Amygdala (tissue), 56 donors: ENCODE measurements at regions not wholly inside any gene's neighbourhood (a gene's known extent, or its start where the extent isn't known, plus 50 kb on each side); places are given as distances from the start of the nearest gene placed in this dataset.

Experiments
- DNase-seq, 56 donors: peaks; one replicate each; lab custom pipeline; 2025; lab: John Stamatoyannopoulos, UW

DNA sequence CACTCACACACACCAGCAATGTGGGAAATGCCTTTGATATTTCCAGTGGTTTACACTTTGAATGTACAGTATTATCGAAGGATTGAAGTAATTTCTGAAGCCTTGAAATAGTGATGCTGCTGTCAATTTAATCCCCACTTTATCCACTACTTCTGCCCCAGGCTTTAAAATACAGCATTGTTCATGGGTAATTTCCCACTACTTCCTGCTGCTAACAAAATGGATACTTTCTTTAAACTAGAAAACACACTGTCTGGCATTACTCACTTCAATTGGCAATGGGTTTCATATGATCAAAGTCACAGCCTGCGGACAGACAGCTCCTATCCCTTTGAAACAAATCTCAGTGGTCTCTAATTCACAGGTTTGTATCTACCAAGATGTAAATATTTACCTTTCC is 292.2 kb downstream of the CDH11 start:
- no peak for DNase-seq

DNA sequence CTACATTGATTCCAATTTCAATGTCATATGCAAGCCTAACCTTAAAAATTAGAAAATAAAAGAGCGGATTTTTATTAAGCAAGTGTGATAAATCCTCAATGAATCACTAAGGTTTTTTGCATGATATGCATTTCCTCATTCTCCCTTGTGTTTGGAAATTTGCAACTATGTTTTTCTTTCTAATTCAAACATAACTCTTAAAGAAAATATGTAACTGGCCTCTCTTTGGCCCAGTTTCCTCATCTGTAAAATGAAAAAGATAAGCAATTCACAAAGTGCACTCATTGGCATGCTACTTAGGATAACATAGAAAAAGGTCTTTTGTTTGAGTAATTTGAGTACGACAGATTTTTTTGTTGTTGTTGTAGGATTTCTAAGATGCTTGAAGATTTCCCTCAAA is 295.5 kb downstream of the CDH11 start:
- DNase-seq, result no peak

DNA sequence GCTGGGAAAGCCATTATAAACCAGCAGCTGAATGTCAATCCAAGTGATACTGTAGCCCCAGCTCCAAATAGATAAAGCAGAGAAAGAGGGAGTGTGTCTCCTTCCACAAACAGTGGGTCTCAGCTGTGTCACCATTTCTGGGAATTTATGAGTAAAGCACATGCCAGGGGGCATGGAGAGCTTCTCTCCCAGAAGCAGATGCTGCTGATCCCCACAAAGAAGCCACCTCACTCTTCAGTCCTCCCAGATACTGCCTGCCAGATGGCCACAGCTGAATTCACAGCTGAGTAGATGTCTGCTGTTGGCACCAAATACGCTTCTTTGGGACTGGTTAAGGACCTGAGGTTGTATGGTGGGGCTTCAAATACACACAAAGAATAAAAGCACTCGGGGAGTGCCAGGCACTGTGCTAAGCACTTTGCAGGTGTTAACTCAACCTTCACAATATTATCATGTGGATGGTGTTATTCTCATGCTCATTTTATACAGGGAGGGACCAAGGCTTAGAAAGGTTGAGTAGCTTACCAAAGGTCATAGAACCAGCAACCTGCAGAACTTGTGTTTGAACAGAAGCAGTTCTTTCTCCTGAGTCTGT is 298.3 kb downstream of the CDH11 start:
- no peak for DNase-seq

DNA sequence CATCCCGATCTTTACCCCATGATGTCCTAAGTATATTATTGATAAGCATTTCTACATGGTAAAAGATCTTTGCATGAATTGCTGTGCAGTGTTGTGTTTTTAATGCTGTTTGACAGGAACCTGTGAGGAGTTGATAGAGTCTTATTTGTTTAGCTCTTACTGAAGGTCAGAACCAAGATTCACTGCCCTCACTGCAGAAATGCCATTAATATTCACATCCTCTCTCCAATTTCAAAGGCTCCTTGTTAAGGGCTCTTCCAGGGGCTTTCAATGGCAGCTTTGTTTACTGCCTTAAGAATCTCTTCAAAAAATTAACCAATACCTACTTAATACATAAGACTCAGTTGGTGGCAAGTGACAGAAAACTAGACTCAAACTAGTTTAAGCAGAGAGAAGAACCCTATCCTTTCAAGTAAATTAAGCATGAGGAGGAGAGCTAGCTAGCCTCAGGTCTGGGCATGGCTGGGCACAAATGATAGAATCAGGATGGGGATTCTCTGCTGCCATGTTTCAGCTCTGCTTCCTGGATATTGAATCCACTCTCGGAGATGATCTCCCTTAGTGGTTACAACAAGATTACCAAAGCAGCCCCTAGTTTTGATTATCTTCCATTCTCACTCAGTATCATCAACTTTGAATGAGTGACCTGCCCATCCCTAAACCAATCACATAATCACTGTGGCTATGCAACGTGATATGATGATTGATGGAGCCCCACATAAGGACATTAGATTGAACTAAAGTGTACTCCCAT is 311.8 kb downstream of the CDH11 start:
- no peak for DNase-seq

DNA sequence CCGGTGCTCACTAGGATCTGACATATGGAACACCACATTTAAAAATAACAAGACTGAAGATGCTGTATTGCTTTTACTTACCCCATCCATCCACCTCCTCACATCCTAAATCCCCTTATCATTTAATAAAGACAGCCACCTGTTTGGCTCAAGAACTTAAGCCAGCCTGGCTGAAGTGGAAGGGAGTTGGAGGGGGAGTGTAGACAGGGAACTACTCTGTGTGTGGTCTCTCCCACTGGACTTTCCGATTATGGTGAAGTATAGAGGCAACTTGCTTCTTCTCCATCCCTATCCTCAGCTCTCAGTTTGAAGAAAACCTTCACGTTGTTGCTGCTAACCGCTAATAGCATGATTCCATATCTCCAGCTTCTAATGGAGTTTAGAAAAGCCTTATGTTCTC is 313.4 kb downstream of the CDH11 start:
- no peak for DNase-seq

DNA sequence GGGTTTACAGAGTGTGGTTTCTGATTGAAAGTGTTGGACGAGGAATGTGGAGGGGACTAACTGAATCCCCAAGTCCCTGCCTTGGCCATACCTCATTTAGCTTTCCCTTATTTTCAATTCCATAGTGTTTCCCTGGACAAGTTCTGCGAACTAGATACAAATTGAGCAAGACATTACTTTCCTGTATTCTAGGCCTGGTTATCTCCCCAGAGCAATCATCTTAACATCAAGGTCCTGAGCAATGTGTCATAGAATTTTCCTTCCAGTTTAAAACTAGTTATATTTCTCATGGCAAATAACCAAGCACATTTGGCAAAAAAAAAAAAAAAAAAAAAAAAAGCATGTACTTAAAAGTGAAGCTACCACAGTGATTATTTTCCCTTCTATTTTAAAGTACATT is 330.1 kb downstream of the CDH11 start:
- no peak for DNase-seq

DNA sequence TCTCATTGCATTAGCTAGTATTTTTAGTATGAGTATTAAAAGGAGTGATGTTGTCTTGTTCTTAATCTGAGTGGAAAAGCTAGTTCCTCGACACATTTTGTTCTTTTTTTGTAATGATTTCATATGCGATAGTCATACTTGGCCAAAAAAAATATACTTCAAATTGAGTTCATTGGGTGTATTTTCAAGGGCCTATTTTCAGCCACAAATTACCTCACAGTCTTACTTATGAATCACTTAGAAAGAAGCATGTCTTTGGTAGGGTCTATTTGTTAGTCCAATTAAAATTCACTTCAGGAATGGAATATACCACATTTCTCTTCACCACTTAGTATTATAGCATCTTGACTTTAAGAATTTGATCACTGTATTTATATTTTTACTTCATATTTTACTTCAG is 337.2 kb downstream of the CDH11 start:
- no peak for DNase-seq

DNA sequence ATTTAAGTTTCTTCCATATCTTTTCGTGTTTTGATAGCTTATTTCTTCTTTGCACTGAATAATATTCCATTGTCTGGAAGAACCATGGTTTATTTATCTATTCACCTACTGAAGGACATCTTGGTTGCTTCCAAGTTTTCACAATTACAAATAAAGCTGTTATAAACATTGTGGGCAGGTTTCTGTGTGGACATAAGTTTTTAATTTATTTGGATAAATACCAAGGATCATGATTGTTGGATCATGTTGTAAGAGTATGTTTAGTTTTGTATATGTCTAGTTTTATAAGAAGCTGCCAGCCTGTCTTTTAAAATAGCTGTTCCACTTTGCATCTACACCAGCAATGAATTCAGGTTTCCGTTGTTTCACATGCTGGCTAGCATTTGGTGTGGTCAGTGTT is 339.4 kb downstream of the CDH11 start:
- DNase-seq, result no peak

DNA sequence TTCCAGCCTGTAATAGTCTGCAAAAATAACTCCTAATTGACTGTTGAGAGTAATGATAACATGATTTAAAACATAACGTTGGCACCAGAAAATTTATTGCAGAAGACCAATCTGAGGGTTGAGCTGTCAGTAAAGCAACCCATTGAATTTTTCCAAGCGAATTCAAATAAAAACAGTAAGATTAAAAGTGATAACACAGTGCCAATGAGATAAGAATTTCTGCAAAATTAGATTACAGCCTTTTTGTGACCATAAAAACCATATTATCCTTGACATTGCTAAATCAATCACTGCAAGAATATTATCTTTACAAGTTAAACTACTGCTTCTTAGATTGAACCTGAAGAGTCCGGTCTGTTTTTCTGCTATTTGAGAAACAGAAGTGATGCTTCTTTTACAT is 341.4 kb downstream of the CDH11 start:
- no peak for DNase-seq

DNA sequence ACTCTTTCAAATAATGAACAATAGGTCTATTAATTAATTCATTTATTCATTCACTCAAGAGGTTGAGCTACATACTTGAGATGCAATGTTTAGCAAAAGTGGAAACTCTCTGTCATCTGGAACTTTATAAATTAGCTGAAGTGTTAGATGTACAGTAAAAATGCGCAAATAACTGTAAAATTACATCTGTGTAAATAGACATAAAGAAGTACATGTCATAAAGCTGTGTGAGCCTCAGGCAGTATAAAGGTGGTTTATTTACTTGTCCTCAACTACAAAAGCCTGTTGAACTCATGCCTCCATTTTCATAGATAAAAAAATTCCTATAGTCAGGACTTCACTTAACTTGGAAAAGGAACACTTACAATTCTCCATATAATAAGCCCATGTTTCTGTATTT is 343.1 kb downstream of the CDH11 start:
- DNase-seq, result no peak

DNA sequence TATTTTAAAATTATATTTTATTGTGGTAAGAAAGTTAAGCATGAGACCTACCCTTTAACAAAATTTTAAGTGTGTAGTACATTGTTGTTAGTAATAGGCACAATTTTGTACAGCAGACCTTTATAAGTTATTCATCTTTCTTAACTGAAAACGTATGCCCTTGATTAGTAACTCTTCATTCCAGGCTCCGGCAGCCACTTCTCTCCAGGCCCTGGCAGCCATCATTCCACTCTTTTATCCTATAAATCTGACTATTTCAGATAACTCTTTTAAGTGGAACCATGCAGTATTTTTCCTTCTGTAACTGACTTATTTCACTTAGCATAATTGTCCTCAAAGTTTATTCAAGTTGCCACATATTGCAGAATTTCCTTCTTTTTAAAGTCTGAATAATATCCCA is 348.2 kb downstream of the CDH11 start:
- no peak for DNase-seq

DNA sequence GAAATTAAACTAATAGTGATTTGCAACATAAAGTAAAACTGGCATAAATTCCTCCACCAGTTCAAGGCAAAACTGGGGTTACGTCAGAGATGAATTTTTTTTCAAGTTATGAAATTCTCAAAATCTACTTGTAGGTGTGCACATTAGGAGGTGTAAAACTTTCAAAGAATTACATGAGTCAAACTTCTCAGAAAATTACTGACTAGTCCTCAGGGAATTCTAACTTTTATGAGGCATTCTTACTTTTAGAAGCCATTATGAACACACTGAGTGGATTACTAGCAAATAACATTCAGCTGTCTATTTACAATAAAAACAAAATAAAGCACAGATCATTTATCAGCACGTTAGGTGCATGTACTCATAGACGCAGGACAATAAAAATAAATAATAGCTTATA is 348.7 kb downstream of the CDH11 start:
- DNase-seq, result no peak

DNA sequence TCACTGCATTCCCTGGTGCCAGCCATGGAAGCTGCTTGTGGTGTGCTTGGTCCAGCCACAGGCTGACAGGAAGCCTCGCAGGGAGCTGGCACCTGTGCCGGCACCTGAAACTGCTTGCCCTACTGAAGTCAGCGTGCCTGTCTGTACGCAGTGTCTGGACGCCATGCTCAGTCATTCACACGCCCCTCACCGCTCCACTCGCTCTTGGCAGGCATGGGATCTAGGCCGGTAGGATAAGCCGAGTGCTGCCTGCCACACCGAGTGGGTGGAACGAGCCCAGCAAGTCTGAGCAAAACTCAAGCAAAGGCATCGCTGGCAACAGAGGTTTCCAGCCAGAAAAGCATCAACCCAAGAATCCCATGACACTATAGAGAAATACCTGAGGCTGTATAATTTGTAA is 350.6 kb downstream of the CDH11 start:
- DNase-seq, result no peak

DNA sequence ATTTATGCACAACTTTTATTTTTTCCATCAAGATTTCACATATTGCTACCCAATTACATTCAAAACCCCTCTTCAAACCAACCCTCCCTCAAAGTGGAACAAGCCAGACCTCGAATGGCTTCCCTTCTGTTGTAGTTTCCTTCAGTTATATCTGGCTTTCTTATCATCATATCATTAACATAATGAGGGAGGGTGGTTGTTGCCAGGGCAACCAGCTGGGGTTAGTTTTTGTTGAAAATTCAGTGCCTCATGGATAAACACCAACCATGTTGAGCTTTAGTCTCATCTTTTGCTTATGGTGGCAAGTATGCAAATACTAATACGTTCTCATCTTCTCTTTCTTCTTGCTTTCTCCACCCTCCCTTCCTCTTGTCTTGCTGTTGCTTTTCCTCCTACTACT is 359.7 kb downstream of the CDH11 start:
- DNase-seq, result no peak

DNA sequence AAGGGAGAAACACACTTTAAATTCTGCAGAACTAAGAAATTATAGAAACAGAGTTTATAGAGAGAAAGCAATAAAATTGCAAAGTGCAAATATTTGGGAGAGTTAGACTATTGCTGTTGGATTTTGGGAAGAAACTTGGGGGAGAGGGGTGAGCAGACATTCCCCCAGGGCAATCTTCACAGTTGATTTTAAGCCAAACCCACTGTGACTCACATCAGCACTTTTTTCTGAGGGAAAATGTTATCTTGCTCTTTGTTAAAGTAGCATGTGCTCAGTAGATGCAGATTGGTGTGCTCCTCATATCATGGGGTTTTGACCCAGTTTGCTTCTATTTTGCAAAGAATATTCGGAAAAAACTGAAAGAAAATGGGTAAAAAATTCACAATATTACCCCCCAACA is 367.6 kb downstream of the CDH11 start:
- no peak for DNase-seq

DNA sequence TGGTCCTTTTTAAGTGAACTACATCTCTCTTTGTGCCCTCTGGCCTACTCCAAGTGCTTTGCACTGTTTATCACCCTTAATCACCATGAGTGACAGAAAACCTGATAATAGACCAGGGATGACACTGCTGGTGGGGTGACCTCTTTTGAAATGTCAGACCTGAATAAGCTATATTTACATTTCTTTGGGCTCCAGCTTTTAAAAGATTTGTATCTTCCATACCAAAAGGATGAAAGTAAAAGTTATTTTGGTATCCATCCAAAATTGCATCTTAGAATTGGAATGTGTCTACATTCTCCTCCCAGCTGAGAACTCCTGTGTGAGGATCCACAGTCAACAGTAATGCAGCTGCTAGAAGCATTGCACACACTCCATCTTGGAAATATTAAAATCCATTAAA is 370.0 kb downstream of the CDH11 start:
- DNase-seq, result no peak

DNA sequence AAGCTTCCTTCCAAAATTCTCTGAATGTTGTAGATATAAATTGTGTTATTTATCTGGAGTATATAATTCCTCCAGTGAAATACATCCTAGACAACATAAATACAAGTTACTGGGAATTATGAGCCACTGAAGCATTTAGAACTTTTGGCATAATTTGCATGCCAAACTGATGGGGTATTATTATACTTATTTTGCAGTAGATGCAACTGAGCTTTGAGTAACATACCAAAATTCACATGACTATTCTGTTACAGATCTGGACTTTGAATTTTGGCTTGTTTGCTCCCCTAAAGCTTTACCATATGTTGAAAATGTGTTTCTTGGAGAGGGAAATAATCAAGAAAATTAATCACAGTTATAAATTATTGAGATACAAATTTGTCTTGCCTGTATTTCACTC is 372.5 kb downstream of the CDH11 start:
- no peak for DNase-seq

DNA sequence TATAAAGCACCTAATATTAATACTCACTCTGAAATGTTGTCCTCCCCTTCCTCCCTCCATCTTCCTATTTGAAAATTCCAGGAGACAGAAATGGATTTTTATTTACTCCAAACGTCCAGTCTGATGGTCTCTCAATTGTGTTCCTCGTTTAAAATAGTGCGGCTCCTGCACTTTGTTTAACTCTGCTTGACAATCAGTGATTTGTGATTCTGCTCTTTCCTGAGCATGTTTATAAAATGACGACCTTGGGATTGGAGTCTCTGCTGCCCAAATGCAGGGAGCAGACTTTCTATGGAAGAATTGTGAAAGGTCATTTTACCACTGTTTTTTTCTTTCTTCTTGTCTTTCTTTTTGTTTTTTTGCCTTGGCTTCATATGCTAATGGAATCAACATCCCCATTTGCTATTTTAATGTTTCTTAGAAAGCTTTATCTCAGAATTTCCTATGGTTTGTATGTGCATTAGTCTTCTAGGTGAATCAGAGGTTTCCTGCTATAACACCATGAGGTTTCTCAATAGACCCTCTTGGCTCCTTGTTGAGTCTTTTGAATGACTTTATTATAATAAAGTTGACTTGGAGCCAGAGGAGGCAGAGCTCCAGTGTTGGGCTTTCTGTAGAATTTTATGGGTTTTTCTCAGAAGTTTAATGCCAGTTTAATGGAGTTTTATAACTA is 376.5 kb downstream of the CDH11 start:
- no peak for DNase-seq

DNA sequence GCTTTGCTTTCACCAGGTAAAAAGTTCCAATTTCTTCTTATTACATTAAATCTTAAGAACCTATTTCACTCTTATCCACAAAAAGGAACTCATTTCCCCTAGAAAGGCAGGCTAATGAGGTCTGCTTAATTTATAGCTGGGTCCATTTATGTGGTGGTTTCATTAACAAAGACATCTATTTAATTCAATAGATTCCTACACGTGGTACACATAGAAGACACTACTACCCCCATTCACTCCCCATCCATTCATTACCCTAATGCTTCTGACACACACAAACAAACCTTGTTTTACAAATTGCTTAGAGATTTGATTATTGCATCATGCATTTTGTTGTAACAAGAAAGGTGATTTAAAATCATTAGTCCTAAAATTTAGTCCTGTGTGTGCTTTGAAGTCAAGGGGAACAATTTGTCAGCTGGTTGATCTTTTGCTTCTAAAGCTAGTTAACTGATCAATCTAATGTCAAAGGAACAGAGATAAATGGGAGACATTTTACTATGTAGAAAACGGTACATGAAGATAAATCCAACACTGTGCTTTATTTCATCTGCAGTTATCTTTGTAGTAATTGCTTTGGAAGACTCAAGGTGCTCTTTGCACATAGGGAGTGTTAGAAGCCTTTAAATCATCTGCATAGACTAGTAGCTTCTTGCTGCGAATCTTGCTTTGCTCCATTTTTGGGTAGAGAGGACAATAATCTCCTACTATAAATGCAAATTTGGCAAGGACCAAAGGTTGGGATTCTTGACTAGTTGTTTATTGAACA is 379.2 kb downstream of the CDH11 start:
- no peak for DNase-seq

DNA sequence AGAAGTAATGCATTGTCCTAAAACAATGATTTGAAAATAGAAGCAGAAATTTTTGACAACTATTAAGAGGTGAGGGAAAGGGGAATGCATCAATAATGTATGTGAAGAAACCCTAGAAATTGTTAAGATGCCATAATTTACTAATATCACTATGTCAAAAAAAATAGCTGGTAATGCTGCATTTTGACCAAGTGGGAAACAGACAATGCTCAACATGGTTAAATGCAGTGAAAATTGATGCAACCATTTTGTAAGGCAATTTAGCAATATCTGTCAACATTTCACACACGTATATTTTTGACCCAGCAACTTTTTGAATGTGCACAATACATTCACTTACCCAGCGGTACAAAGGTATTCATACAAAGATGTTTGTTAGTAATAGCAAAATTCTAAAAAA is 381.6 kb downstream of the CDH11 start:
- no peak for DNase-seq

DNA sequence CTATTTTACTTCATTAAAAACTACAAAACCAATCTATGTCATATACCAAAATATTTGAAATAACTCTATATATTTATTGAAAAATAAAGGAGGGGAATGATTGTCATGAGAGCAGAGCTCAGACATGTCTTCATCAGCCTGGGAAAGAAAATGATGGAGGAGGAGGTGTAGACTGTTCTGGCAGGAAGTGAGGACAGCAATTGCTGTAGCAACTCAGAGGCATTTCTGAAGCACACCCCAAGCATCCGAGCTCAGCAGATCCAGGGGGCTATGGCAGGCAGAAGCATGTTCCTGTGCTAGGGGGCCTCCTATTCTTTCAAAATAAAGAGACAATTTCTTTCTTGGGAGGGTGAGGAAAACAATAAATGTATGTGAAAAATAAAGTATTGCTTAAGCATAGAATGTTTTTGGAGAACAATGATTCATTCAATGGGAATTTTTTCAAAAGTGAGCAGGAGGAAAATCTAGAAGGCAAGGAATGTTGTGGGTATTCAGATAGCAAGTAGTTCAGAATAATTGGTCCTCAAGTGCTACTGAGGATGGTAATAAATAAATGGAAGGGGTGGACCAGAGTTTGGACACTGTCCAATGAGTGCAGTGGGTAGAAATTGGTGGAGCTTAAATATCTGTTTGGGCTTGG is 383.4 kb downstream of the CDH11 start:
- no peak for DNase-seq
